ENCODE measurements at regions not wholly inside any gene's neighbourhood (a gene's known extent, or its start where the extent isn't known, plus 50 kb on each side); places are given as distances from the start of the nearest gene placed in this dataset.

- DNase-seq (ENCODE audit: low spot score), result no peak
Observed at GRCh38 chr4:38189445-38189844, 229.2 kb downstream of the PTTG2 start.

GRCh38 chr4:38190717-38191178 lies 230.6 kb downstream of the PTTG2 start:
- peak; percentile 65 for DNase-seq (ENCODE audit: low spot score)

DNA sequence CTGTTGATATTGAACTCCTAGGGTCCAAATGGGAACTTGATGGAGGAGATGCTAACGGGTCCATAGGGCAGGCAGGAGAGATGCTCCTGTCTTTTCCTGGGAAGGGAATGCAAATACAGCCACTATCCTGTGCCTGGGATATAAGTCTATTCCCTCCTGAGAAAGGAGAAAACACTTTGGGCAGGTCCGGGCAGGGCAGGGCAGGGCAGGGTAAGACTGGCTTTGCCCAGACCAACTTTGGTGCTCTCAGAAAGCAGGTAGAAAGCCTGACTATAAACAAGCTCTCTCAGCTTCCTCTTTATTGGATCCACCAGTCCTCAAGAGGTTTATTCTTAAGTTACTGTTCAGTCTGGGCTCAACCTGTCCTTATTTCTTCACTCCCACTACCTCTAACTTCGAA lies 232.3 kb downstream of the PTTG2 start:
- DNase-seq (ENCODE audit: low spot score), result no peak

DNA sequence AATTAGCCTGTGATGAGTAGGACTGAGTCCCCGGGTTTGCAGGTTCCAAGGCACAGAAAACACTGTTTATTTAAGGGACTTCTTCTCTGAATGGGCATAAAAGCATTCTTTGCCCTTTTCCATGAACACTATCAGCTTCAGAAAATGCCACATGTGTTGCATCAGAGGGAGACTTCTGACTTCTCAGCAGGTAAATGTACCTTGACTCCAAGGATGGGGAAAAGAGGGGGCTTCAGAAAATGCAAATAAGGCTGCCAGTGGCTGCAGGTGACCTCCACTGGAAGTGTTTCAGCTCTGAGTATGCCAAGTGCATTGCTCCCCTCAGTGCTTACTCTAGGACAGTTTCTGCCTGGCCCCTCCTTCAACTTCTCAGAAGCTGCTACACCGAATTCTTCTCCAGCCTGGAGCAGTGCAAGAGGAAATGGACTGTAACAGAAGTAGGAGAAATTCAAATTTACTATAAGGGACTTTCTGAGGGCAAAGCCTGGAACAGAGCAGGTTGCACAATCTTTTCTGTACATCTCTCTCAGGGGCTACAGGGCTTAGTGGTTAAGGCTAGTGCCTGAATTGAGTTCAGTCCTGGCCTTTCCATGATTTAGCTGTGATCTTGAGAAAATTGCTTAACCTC lies 233.2 kb downstream of the PTTG2 start:
- DNase-seq (ENCODE audit: low spot score), result no peak

- DNase-seq (ENCODE audit: low spot score), result no peak
Observed at GRCh38 chr4:38194047-38194602, 233.9 kb downstream of the PTTG2 start.

DNA sequence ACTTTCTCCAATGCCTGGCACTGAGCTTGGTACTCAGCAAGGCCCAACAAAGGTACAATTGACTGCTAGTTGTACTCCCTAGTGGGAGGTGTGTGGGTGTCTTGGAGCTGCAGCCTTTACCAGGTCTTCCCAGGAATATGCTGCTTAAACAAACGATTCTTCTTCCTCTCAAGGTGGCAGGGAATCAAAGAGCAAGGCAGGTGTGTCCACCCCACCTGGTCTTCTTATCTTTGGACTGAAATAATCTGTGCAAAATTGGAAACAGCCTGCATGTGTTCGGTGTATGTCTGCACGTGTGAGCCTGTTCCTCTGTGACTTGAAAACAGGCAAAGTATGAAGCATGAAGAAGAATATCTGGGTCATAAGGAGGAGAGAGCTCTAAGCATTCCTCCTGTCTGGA lies 235.3 kb downstream of the PTTG2 start:
- DNase-seq (ENCODE audit: low spot score), result no peak

GRCh38 chr4:38195911-38196310 lies 235.7 kb downstream of the PTTG2 start:
- DNase-seq (ENCODE audit: low spot score), result no peak

DNA sequence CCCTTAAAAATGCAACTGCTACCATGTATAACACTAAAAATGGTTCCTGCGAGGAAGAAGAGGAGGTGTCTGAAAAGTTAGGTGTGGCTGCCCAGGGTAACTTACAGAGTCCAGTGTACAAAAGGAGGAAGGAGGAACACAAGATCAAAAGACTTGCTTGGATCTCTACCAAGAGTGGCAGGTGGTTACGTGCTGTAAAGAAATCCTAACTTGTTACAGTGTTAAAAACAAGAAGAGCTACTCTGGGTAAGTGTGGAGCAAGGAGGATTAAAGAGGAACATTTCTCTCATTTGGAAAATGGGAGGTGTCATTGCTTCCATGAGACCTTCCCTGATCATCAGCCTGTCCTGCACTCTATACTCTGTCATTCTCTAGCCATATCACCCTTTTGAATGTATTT lies 242.0 kb downstream of the PTTG2 start:
- DNase-seq (ENCODE audit: low spot score), result no peak

DNA sequence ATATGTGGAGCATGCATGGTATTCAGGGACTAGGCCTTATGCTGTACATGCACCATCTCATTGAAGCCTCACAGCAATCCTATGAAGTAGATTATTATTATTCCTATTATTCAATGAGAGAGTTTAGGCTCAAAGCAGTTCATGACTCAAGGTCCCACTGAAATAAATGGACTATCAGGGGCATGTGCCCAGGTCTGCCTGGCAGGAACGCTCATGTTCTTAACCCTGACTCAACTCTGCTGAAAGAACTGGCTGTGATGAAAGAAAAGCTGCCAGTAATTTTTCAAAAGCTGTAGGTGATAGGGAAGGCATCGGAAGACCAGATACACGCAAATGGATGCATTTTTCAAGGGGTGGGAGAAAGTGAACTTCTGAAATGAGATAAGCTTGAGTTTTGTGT lies 243.4 kb downstream of the PTTG2 start:
- DNase-seq (ENCODE audit: low spot score), result no peak

GRCh38 chr4:38204339-38205035 lies 244.3 kb downstream of the PTTG2 start:
- DNase-seq (ENCODE audit: low spot score), result peak; percentile 86

DNA sequence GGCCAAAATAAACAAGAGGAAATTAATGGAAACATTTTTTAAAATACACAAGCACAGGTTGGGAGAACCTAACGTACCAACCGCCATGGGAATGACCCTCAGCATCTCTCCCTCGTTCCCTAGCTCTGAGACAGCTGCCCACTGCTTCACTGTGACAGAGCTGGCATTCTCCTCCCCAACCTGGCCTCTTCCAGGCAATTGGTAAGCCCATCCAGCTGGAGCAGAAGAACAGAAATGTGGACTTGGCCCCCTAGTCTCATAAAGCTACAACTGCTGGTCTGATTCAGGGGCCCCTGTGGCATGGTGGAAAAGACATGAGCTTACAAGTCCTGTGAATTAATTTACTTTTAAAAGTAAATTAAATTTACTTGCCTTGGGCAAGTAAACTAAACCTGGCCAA lies 245.1 kb downstream of the PTTG2 start:
- DNase-seq (ENCODE audit: low spot score), result no peak

GRCh38 chr4:38207110-38207457 lies 246.9 kb downstream of the PTTG2 start:
- DNase-seq (ENCODE audit: low spot score), result no peak

GRCh38 chr4:38209654-38210053 lies 249.5 kb downstream of the PTTG2 start:
- no peak for DNase-seq (ENCODE audit: low spot score)

- DNase-seq (ENCODE audit: low spot score), result no peak
Observed at GRCh38 chr4:38210396-38211114, 250.4 kb downstream of the PTTG2 start.

DNA sequence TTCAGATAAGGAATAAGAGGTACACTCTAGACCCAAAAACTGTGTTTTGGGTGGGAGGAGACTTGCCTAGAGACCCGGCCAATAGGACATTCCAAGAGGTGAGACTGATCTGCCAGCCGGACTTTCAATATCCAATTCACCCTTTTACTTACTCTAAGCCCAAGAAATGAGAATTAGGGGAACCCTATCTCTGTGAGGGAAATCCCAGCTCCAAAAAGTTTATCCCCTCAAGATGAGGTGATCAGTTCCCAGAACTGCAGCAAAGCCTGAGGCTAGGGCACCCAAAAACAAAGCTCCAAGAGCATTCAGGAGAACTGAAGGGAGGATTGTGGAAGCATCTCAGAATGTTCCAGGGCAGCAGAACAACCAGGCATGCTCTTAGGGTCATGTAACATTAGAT lies 251.7 kb downstream of the PTTG2 start:
- DNase-seq (ENCODE audit: low spot score), result no peak

DNA sequence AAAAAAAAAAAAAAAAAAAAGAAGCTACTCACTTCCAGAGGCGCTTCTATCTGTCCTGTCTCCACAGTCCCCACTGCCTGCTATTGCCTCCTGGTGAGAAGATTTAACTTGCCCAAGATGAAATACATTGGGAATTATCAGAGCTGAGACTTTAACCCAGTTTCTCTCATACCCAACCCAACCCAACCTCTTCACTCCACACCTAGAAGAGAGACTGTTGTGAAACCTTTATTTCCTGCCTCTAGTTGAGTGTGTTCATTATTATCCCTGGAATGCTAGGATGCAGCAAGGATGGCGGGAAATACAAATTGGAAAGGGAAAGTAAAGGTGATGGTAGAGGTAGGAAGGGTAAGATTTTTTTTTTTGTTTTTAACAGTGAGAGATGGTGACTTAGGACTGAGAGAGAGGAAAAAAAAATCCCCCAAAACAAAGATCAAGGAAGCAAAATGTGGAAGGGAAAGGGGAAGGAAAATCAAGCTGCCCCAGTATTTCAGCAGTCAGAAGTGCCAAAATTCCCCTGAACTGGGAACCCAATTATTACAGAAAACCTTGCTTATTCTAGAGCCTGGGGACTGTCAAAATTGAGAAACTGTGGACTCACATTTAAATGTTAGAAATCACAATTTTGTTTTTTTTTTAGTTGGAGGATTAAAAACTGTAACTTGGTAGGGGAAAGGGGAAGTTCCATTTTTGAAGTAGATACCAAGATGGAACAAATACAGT lies 253.0 kb downstream of the PTTG2 start:
- no peak for DNase-seq (ENCODE audit: low spot score)

- DNase-seq (ENCODE audit: low spot score), result no peak
Observed at GRCh38 chr4:38222892-38223291, 262.7 kb downstream of the PTTG2 start.

GRCh38 chr4:38223306-38223705 lies 263.1 kb downstream of the PTTG2 start:
- no peak for DNase-seq (ENCODE audit: low spot score)

DNA sequence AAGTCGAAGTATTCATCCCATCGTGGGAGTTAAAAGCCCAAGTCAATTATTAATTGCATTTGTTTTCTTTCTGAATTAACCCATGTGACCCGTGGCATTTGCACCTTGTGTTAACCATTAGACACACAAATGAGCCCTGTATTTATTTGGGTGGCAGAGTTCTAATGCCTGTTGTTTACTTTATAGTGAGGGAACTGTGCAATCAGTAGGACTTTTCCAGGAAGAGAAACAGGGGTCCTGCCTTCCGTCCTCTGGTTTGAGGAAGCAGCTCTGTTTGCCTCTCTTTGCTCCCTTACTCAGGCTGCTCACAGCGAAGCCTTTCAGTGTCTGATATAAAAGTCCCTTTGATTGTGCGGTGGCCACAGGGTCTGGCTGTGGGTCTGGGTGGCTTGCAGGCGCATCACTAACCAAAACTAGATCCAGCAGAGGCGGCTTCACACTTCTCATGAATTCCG lies 263.6 kb downstream of the PTTG2 start:
- peak; percentile 94 for DNase-seq (ENCODE audit: low spot score)

DNA sequence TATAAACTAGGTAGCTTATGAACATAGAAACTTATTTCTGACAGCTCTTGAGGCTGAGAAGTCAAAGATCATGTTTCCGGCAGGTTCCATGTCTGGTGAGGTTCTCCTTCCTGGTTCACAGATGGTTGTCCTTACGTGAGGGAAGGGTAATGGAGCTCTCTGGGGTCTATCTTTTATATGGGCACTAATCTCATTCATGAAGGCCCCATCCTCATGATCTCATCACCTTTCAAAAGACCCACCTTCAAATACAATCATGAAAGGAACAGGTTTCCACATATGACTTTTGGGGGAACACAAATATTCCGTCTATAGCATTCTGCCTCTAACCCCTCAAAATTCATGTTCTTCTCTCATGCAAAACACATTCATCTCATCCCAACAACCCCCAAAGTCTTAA lies 264.7 kb downstream of the PTTG2 start:
- DNase-seq (ENCODE audit: low spot score), result no peak

DNA sequence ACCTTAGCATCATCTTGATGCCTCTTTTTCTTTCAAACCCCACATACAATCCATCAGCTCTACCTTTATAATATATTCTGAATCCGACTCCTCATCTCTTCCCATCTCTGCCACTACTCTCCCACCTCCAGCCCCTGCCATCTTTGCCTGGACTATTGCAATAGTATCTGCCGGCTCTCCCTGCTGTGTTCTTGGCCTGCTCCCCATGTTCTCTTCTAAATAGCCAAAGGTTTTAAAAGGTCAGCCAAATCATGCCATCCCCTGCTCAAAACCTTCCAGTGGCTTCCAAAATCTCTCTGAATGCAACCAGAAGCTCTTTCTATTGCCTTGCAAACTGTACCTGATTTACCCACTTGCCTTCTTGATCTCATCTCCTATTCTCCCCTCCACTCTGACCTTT lies 266.0 kb downstream of the PTTG2 start:
- DNase-seq (ENCODE audit: low spot score), result no peak

DNA sequence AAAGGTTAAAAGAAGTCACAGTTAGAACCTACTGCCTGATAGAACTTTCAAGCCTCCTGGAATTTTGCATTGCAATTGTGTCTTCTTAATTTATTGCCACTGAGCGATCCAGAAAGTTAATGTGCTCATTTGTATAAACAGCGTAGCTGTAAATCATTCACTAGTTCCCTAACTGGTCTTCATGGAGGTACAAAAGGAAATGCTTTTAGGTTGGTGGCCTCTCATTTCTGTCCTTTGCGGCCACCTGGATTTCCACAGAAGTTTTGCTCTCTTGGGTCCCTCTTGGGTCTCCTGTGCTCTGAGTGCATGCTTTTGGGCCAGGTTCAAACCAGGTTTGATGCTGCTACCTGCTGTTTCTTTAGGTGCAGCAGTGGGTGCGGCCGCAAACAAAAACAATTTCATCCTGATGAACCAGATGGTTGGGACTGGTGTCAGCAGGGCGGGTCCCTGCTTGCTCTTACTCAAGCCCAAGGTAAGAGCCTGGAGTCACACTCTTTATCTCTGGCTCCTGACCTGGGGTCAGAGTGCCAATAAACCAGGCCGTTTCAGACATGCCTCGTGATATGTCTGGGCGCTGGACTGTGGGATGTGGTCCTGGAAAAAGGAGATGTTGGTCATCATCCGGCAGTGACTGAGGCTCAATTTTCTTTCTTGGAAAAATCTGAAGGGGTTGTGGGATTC lies 270.1 kb downstream of the PTTG2 start:
- no peak for DNase-seq (ENCODE audit: low spot score)

Measured in globus pallidus (tissue), 1 donor.